Ramos (cell line): ENCODE measurements at regions not wholly inside any gene's neighbourhood (a gene's known extent, or its start where the extent isn't known, plus 50 kb on each side); places are given as distances from the start of the nearest gene placed in this dataset.

Experiments
- in situ Hi-C: fragments of 300-500 bp; cut with MboI; formaldehyde crosslinking; loops from one replicate; pipeline ENCODE4 v1.14.3; 2022; ENCODE audit warnings: low sequenced_read_pairs; ENCODE audit not compliant: unreplicated experiment

- in situ Hi-C loops: no loop called here
These were observed 378.4 kb upstream of the RUNX1 start for GRCh38 chr21:35427320-35428000.

- in situ Hi-C loops: no loop called here
These were observed 377.8 kb upstream of the RUNX1 start for GRCh38 chr21:35426897-35427296.

- in situ Hi-C loops: no loop called here
These were observed 377.4 kb upstream of the RUNX1 start for GRCh38 chr21:35426469-35426868.

GRCh38 chr21:35424122-35424521 is 375.0 kb upstream of the RUNX1 start:
- in situ Hi-C loops: no loop called here

GRCh38 chr21:35423709-35424108 is 374.6 kb upstream of the RUNX1 start:
- in situ Hi-C loops: no loop called here

GRCh38 chr21:35422011-35422410 is 372.9 kb upstream of the RUNX1 start:
- in situ Hi-C loops: no loop called here

- in situ Hi-C loops: no loop called here
These were observed 372.1 kb upstream of the RUNX1 start for GRCh38 chr21:35421221-35421620.

- in situ Hi-C loops: no loop called here
These were observed 371.6 kb upstream of the RUNX1 start for GRCh38 chr21:35420656-35421055.

- in situ Hi-C loops: no loop called here
These were observed 368.7 kb upstream of the RUNX1 start for GRCh38 chr21:35417762-35418161.

GRCh38 chr21:35416866-35417489 is 367.9 kb upstream of the RUNX1 start:
- in situ Hi-C loops: no loop called here

- in situ Hi-C loops: no loop called here
These were observed 365.5 kb upstream of the RUNX1 start for GRCh38 chr21:35414507-35415139.

- in situ Hi-C loops: no loop called here
These were observed 365.0 kb upstream of the RUNX1 start for GRCh38 chr21:35414056-35414455.

- in situ Hi-C loops: no loop called here
These were observed 363.1 kb upstream of the RUNX1 start for GRCh38 chr21:35412231-35412630.

GRCh38 chr21:35411434-35411833 is 362.3 kb upstream of the RUNX1 start:
- in situ Hi-C loops: no loop called here

GRCh38 chr21:35410656-35411055 is 361.6 kb upstream of the RUNX1 start:
- in situ Hi-C loops: no loop called here

GRCh38 chr21:35410123-35410522 is 361.0 kb upstream of the RUNX1 start:
- in situ Hi-C loops: no loop called here

- in situ Hi-C loops: loop anchor here (10.0 kb wide), 2 partner anchors 524 to 664 kb away; no protein-coding TSS in a partner anchor
These were observed 359.3 kb upstream of the RUNX1 start for GRCh38 chr21:35408401-35408800.

GRCh38 chr21:35406635-35407034 is 357.5 kb upstream of the RUNX1 start:
- in situ Hi-C loops: loop anchor here (10.0 kb wide), 2 partner anchors 522 to 662 kb away; no protein-coding TSS in a partner anchor

- in situ Hi-C loops: loop anchor here (10.0 kb wide), 2 partner anchors 521 to 661 kb away; no protein-coding TSS in a partner anchor
These were observed 356.9 kb upstream of the RUNX1 start for GRCh38 chr21:35405981-35406380.

GRCh38 chr21:35404247-35404646 is 355.1 kb upstream of the RUNX1 start:
- in situ Hi-C loops: loop anchor here (10.0 kb wide), 2 partner anchors 519 to 659 kb away; no protein-coding TSS in a partner anchor

GRCh38 chr21:35402061-35402460 is 353.0 kb upstream of the RUNX1 start:
- in situ Hi-C loops: loop anchor here (10.0 kb wide), 2 partner anchors 517 to 657 kb away; no protein-coding TSS in a partner anchor
